Hematopoietic multipotent progenitor cell treated with erythropoietin and hydrocortisone succinate and interleukin-3 and kit ligand, for 15 days (in vitro differentiated cells): ENCODE measurements at regions not wholly inside any gene's neighbourhood (a gene's known extent, or its start where the extent isn't known, plus 50 kb on each side); places are given as distances from the start of the nearest gene placed in this dataset.

Experiments used
- DNase-seq: peaks from one replicate; pipeline ENCODE4 v3.0.0-alpha.2; 2015; ENCODE audit warnings: low spot score

- no peak for DNase-seq
Observed at GRCh38 chr22:49435596-49435995, 392.1 kb downstream of the BRD1 start.

GRCh38 chr22:49433717-49434611 lies 393.7 kb downstream of the BRD1 start:
- DNase-seq, result no peak

GRCh38 chr22:49432897-49433443 lies 394.7 kb downstream of the BRD1 start:
- DNase-seq, result no peak

- no peak for DNase-seq
Observed at GRCh38 chr22:49432211-49432896, 395.3 kb downstream of the BRD1 start.

GRCh38 chr22:49431551-49431950 lies 396.1 kb downstream of the BRD1 start:
- DNase-seq, result no peak

GRCh38 chr22:49429066-49429465 lies 398.6 kb downstream of the BRD1 start:
- DNase-seq, result no peak

GRCh38 chr22:49427941-49428340 lies 399.7 kb downstream of the BRD1 start:
- no peak for DNase-seq

- DNase-seq, result no peak
Observed at GRCh38 chr22:49427341-49427740, 400.3 kb downstream of the BRD1 start.

GRCh38 chr22:49426618-49427266 lies 400.9 kb downstream of the BRD1 start:
- DNase-seq, result no peak

- DNase-seq, result no peak
Observed at GRCh38 chr22:49426098-49426497, 401.6 kb downstream of the BRD1 start.

- DNase-seq, result no peak
Observed at GRCh38 chr22:49425356-49425755, 402.3 kb downstream of the BRD1 start.

- no peak for DNase-seq
Observed at GRCh38 chr22:49424893-49425270, 402.8 kb downstream of the BRD1 start.

GRCh38 chr22:49423125-49423650 lies 404.5 kb downstream of the BRD1 start:
- no peak for DNase-seq

- DNase-seq, result no peak
Observed at GRCh38 chr22:49422701-49423100, 405.0 kb downstream of the BRD1 start.

GRCh38 chr22:49420651-49421050 lies 407.0 kb downstream of the BRD1 start:
- no peak for DNase-seq

- no peak for DNase-seq
Observed at GRCh38 chr22:49419661-49420060, 408.0 kb downstream of the BRD1 start.

- DNase-seq, result no peak
Observed at GRCh38 chr22:49418943-49419342, 408.7 kb downstream of the BRD1 start.

- DNase-seq, result no peak
Observed at GRCh38 chr22:49418341-49418894, 409.3 kb downstream of the BRD1 start.

- DNase-seq, result no peak
Observed at GRCh38 chr22:49417833-49418232, 409.8 kb downstream of the BRD1 start.

- DNase-seq, result no peak
Observed at GRCh38 chr22:49417326-49417725, 410.3 kb downstream of the BRD1 start.

- DNase-seq, result no peak
Observed at GRCh38 chr22:49415151-49415951, 412.3 kb downstream of the BRD1 start.
